HG03354 (cell line): ENCODE measurements at regions not wholly inside any gene's neighbourhood (a gene's known extent, or its start where the extent isn't known, plus 50 kb on each side); places are given as distances from the start of the nearest gene placed in this dataset.

Experiments used
- ATAC-seq: cut with Tn5 transposase; IDR thresholded peaks from one replicate; pipeline ENCODE4 v1.9.1; 2021; ENCODE audit warnings: mild to moderate bottlenecking; ENCODE audit not compliant: unreplicated experiment, poor library complexity, severe bottlenecking

DNA sequence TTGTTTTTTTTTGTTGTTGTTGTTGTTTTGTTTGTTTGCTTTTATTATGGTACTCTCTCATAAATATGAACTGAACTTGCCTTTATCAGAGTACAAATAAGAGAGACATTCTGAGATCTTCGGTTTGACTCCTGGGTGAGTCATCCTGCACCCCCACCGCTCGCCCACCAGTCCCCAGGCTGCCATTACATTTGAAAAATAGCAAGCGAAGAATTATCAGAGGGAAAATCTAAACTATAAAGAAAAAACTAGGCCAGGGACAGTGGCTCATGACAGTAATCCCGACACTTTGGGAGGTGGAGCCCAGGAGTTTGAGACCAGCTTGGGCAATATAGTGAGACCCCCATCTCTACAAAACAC is 122.1 kb upstream of the MAP3K1 start:
- no peak for ATAC-seq

- peak; percentile 81 for ATAC-seq
Observed at GRCh38 chr5:56692359-56693219, 122.8 kb upstream of the MAP3K1 start.

GRCh38 chr5:56688402-56688801 is 126.9 kb upstream of the MAP3K1 start:
- ATAC-seq, result no peak

- peak; percentile 76 for ATAC-seq
Observed at GRCh38 chr5:56686337-56687195, 128.8 kb upstream of the MAP3K1 start.

DNA sequence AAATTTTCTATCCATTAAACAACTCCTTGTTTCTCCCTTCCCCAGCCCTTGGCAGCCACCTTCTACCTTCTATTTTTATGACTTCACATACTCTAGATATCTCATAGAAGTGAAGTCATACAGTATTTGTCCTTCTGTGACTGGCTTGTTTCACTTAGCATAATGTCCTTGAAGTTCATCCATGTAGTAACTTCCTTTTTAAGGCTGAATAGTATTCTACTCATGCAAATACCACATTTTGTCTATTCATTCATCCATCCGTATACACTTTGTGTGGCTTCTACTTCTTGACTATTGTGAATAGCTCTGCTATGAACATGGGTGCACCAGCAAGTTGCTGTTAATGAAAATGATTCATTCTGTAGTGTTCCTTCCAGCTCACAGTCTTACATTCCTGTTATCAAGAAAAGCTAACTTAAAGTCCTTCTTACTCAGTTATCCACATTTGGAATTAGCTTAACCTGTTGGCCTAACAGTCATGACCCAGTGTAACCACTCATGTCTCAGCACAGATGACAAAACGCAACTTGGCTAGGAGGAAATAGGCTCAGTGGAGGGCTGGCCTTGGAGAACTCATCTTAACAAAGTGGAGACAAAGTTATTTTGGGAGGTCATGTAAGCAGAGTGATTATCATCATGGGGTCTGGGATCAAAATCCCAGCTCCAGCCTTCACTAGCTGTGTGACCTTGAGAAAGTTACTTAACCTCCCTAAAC is 129.7 kb upstream of the MAP3K1 start:
- no peak for ATAC-seq

DNA sequence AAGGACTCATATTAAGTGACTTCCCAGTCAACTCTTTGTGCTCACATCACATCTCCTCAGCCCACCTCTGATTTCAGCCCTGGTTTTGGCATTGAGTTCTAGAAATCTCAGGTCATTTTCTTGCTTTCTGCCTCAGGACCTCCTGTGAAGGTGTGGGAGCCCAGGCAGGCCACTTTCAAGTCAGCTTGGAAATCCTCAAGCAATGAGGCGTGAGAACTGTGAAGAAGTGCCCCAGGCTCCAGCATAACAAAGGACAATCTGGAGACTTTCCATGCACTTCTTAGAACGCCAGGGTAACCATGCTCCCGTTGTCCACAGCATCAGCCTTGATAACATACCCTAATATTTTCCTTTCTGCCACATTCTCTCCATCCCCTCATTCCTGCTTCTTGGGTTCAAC is 131.2 kb upstream of the MAP3K1 start:
- ATAC-seq, result no peak

GRCh38 chr5:56683733-56684132 is 131.6 kb upstream of the MAP3K1 start:
- no peak for ATAC-seq

- ATAC-seq, result no peak
Observed at GRCh38 chr5:56683281-56683680, 132.1 kb upstream of the MAP3K1 start.

- no peak for ATAC-seq
Observed at GRCh38 chr5:56681346-56681745, 134.0 kb upstream of the MAP3K1 start.

- ATAC-seq, result no peak
Observed at GRCh38 chr5:56680731-56681130, 134.6 kb upstream of the MAP3K1 start.

GRCh38 chr5:56677690-56678305 is 137.6 kb upstream of the MAP3K1 start:
- ATAC-seq, result no peak

DNA sequence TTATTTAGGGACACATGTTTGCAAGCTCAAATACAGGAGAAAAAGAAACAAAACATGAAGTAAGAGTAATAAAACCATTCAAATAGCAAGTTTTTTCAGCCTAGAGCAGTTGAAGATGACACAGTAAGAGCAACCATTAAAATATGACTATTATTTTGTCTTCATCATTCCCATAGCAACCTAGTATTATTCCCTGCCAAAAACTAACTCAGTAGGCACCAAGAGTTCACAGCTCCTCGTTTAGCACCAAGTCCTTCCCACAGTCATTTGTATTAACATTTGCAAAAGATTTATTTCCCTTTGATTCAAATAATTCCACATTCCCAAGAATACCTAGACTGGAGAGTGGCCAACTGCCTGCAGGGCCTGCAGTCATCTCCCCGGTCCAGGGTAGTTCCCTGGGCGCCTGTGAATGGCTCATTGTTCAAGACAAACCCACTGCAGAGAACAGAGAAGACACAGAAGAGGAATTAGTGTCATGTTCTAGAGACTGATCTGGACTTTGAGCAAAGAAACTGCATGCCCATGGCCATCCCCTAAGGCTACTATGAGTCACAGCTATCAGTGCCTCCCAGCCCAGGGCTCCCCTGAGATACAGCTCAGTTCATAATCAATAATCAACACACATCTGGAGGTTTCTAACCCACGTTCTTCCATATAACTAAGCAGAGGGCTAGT is 139.1 kb upstream of the MAP3K1 start:
- ATAC-seq, result peak; percentile 59

DNA sequence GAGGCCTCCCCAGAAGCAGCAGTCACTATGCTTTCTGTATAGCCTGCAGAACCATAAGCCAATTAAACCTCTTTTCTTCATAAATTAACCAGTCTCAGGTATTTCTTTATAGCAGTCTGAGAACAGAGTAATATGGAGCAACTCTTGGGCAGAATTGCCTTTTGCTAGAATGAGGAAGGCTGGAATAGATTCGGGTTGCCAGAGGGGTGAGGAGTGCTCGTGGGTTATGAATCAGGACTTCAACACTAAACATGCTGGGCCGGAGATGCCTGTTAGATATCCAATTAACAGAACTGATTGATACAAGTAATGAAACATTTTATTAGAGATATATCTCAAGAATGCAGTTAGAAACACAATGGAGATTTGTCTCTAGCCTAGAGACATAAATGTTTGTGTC is 140.9 kb upstream of the MAP3K1 start:
- no peak for ATAC-seq

- ATAC-seq, result no peak
Observed at GRCh38 chr5:56673171-56673570, 142.2 kb upstream of the MAP3K1 start.

GRCh38 chr5:56671571-56671970 is 143.8 kb upstream of the MAP3K1 start:
- ATAC-seq, result no peak

GRCh38 chr5:56670916-56671315 is 144.4 kb upstream of the MAP3K1 start:
- ATAC-seq, result no peak

DNA sequence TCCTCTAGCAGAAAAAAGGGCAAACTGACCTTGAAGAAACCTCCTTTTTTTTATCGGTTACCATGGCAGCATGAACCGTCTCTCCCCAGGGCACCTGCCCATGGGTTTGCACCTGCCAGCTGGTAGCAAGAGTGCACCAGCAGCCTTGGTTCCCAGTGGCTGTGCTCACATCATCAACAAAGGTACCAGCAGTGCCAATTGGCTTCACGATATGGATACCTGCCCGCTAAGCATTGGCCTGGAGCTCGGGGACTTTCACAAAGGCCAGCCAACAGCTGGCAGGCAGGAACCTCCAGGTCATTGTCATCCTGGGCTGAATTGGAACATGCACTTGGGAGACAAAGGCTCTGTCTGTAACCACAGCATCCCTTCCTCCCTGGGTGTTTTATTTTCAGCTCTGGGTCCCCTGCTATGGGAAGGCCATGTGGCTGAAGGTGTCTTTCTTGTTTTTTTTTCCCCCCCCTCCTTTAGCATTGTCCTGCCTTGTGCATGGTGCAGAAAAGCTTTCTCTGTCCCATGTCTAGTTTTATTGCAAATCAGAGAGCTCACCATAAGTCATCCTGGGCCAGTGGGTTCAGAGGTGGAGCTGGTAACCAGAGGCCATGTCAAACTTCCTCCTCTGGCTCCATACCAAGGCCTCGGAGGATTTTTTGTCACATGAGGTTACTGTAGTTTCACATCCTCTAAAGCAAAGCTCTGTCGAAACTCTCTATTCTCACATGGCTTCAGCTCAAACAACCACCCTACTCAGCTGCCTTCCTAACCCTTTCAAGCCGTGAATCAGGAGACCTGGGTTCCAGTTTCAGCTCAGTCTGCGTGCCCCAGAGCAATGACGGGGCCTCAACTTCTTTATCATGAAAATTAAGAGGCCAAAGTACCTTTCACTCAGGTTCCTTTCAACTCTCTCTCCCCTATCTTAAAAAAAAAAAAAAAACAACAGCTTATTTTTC is 145.5 kb upstream of the MAP3K1 start:
- peak; percentile 97 for ATAC-seq

DNA sequence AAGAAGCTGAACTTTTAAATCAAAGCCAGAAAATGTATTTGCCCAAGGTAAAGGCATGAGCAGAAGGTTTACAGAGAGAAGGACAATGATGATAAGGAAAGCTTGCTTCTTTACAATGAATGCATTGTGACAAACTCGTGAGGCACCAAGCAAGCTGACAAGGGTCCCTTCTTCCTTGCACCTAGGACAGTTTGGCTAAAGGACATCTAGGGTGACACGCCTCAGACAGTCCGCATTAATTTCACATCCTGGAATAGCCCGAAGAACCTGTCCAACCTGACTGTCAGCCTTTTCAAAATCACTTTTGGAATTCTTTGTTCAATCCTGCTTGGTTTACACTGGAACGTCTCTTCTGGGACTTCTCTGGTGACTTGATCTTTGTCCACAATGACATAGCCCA is 146.4 kb upstream of the MAP3K1 start:
- no peak for ATAC-seq
